ENCODE measurements at regions not wholly inside any gene's neighbourhood (a gene's known extent, or its start where the extent isn't known, plus 50 kb on each side); places are given as distances from the start of the nearest gene placed in this dataset.
"Not testable (repeated sequence)": the region's sequence is repeated elsewhere in the genome, so short reads cannot be mapped to it uniquely, and the experiment has no call there.

GRCh38 chr11:91158891-91159537, 936.2 kb upstream of the CHORDC1 start:
- DNase-seq (ENCODE audit: low read depth), result no peak

- no peak for DNase-seq (ENCODE audit: low read depth)
These were observed 935.4 kb upstream of the CHORDC1 start for GRCh38 chr11:91158297-91158696.

GRCh38 chr11:91156041-91156440, 933.2 kb upstream of the CHORDC1 start:
- no peak for DNase-seq (ENCODE audit: low read depth)

- DNase-seq (ENCODE audit: low read depth), result no peak
These were observed 925.0 kb upstream of the CHORDC1 start for GRCh38 chr11:91147885-91148284.

GRCh38 chr11:91141655-91142054, 918.8 kb upstream of the CHORDC1 start:
- no peak for DNase-seq (ENCODE audit: low read depth)

- no peak for DNase-seq (ENCODE audit: low read depth)
These were observed 913.8 kb upstream of the CHORDC1 start for GRCh38 chr11:91136631-91137030.

- DNase-seq (ENCODE audit: low read depth), result no peak
These were observed 910.5 kb upstream of the CHORDC1 start for GRCh38 chr11:91133361-91133760.

- DNase-seq (ENCODE audit: low read depth), result no peak
These were observed 906.7 kb upstream of the CHORDC1 start for GRCh38 chr11:91129596-91129995.

- DNase-seq (ENCODE audit: low read depth), result no peak
These were observed 901.5 kb upstream of the CHORDC1 start for GRCh38 chr11:91124363-91124762.

GRCh38 chr11:91115116-91115515, 892.3 kb upstream of the CHORDC1 start:
- no peak for DNase-seq (ENCODE audit: low read depth)

GRCh38 chr11:91104237-91104636, 881.4 kb upstream of the CHORDC1 start:
- no peak for DNase-seq (ENCODE audit: low read depth)

GRCh38 chr11:91100427-91100826, 877.6 kb upstream of the CHORDC1 start:
- no peak for DNase-seq (ENCODE audit: low read depth)

- DNase-seq (ENCODE audit: low read depth), result no peak
These were observed 874.2 kb upstream of the CHORDC1 start for GRCh38 chr11:91097083-91097482.

GRCh38 chr11:91093141-91093540, 870.3 kb upstream of the CHORDC1 start:
- no peak for DNase-seq (ENCODE audit: low read depth)

GRCh38 chr11:91091563-91091962, 868.7 kb upstream of the CHORDC1 start:
- DNase-seq (ENCODE audit: low read depth), result no peak

GRCh38 chr11:91086028-91086427, 863.2 kb upstream of the CHORDC1 start:
- DNase-seq (ENCODE audit: low read depth), result no peak

GRCh38 chr11:91082255-91082654, 859.4 kb upstream of the CHORDC1 start:
- no peak for DNase-seq (ENCODE audit: low read depth)

- no peak for DNase-seq (ENCODE audit: low read depth)
These were observed 858.7 kb upstream of the CHORDC1 start for GRCh38 chr11:91081440-91082043.

- DNase-seq (ENCODE audit: low read depth), result no peak
These were observed 855.4 kb upstream of the CHORDC1 start for GRCh38 chr11:91078221-91078620.

GRCh38 chr11:91075032-91075695, 852.3 kb upstream of the CHORDC1 start:
- no peak for DNase-seq (ENCODE audit: low read depth)

- DNase-seq (ENCODE audit: low read depth), result no peak
These were observed 844.8 kb upstream of the CHORDC1 start for GRCh38 chr11:91067666-91068065.

- no peak for DNase-seq (ENCODE audit: low read depth)
These were observed 843.7 kb upstream of the CHORDC1 start for GRCh38 chr11:91066456-91067047.

GRCh38 chr11:91063399-91063798, 840.5 kb upstream of the CHORDC1 start:
- not testable (repeated sequence) for DNase-seq (ENCODE audit: low read depth)

Measured in activated T-cell treated with anti-CD3 and anti-CD28 coated beads for 48 hours (primary cell).